H9 (cell line): ENCODE measurements at regions not wholly inside any gene's neighbourhood (a gene's known extent, or its start where the extent isn't known, plus 50 kb on each side); places are given as distances from the start of the nearest gene placed in this dataset.

Experiments used
- DNase-seq: peaks from one replicate; pipeline ENCODE4 v3.0.0-alpha.2; 2017
- H2AFZ ChIP-seq: one replicate; pipeline ENCODE4 v1.6.1; 2013; ENCODE audit warnings: mild to moderate bottlenecking, low read length, control low read depth, moderate library complexity
- H2AK5ac ChIP-seq: 2 replicates; pipeline ENCODE4 v1.6.1; 2013; ENCODE audit warnings: low read length, control low read depth, mixed read lengths; ENCODE audit not compliant: insufficient read length
- H2BK120ac ChIP-seq: one replicate; pipeline ENCODE4 v1.6.1; 2013; ENCODE audit warnings: low read depth, mild to moderate bottlenecking, low read length, control low read depth, inconsistent platforms; ENCODE audit not compliant: poor library complexity, severe bottlenecking
- H2BK12ac ChIP-seq: 2 replicates; pipeline ENCODE4 v1.6.1; 2013; ENCODE audit warnings: low read length, control low read depth, mixed read lengths, low read depth; ENCODE audit not compliant: insufficient read length
- H2BK15ac ChIP-seq: 2 replicates; pipeline ENCODE4 v1.6.1; 2013; ENCODE audit warnings: low read depth, low read length, control low read depth
- H2BK20ac ChIP-seq: one replicate; pipeline ENCODE4 v1.6.1; 2013; ENCODE audit warnings: low read depth, mild to moderate bottlenecking, low read length, control low read depth, inconsistent platforms; ENCODE audit not compliant: poor library complexity, severe bottlenecking
- H2BK5ac ChIP-seq: 2 replicates; pipeline ENCODE4 v1.6.1; 2013; ENCODE audit warnings: low read length, control low read depth, mixed read lengths; ENCODE audit not compliant: insufficient read length
- H3K14ac ChIP-seq: 2 replicates; pipeline ENCODE4 v1.6.1; 2013; ENCODE audit warnings: low read length, control low read depth; ENCODE audit not compliant: insufficient read depth
- H3K18ac ChIP-seq: 2 replicates; pipeline ENCODE4 v1.6.1; 2013; ENCODE audit warnings: low read depth, mild to moderate bottlenecking, mixed read lengths, low read length, control low read depth; ENCODE audit not compliant: insufficient read length
- H3K23ac ChIP-seq: 2 replicates; pipeline ENCODE4 v1.6.1; 2013; ENCODE audit warnings: low read length, control low read depth, mixed read lengths, low read depth; ENCODE audit not compliant: insufficient read length
- H3K23me2 ChIP-seq: 2 replicates; pipeline ENCODE4 v1.6.1; 2013; ENCODE audit warnings: low read depth, mild to moderate bottlenecking, mixed read lengths, low read length, control low read depth; ENCODE audit not compliant: insufficient read length, poor library complexity, severe bottlenecking
- H3K27ac ChIP-seq: 2 replicates; pipeline ENCODE4 v1.5.1; 2013; ENCODE audit warnings: low read length, control low read depth, mixed read lengths, low read depth; ENCODE audit not compliant: insufficient read length
- H3K27me3 ChIP-seq: 2 replicates; pipeline ENCODE4 v1.6.1; 2013; ENCODE audit warnings: low read length, control low read depth, inconsistent platforms; ENCODE audit not compliant: insufficient read depth
- H3K4ac ChIP-seq: 2 replicates; pipeline ENCODE4 v1.6.1; 2013; ENCODE audit warnings: low read depth, mild to moderate bottlenecking, control low read depth, inconsistent platforms, low read length, moderate library complexity
- H3K4me1 ChIP-seq: 2 replicates; pipeline ENCODE4 v1.6.1; 2013; ENCODE audit warnings: low read length, control low read depth, inconsistent platforms; ENCODE audit not compliant: insufficient read depth
- H3K4me2 ChIP-seq: 2 replicates; pipeline ENCODE4 v1.6.1; 2013; ENCODE audit warnings: low read length, control low read depth, mixed read lengths; ENCODE audit not compliant: insufficient read length, insufficient read depth
- H3K56ac ChIP-seq: 2 replicates; pipeline ENCODE4 v1.6.1; 2013; ENCODE audit warnings: low read depth, mild to moderate bottlenecking, mixed read lengths, low read length, control low read depth; ENCODE audit not compliant: insufficient read length
- H3K79me1 ChIP-seq: 2 replicates; pipeline ENCODE4 v1.6.1; 2013; ENCODE audit warnings: low read depth, mild to moderate bottlenecking, moderate library complexity, low read length, control low read depth, inconsistent platforms; ENCODE audit not compliant: insufficient read depth, poor library complexity, severe bottlenecking
- H3K79me2 ChIP-seq: 2 replicates; pipeline ENCODE4 v1.6.1; 2013; ENCODE audit warnings: low read length, control low read depth, inconsistent platforms; ENCODE audit not compliant: insufficient read depth
- H3K9ac ChIP-seq: 2 replicates; pipeline ENCODE4 v1.6.1; 2013; ENCODE audit warnings: low read length, control low read depth, mixed read lengths; ENCODE audit not compliant: insufficient read length; ENCODE audit errors: extremely low read depth
- H3K9me3 ChIP-seq: one replicate; pipeline ENCODE4 v1.6.1; 2013; ENCODE audit warnings: low read depth, low read length, inconsistent platforms; ENCODE audit not compliant: control insufficient read depth
- H3T11ph ChIP-seq: one replicate; pipeline ENCODE4 v1.6.1; 2013; ENCODE audit warnings: mild to moderate bottlenecking, low read length, control low read depth, inconsistent platforms
- H4K20me1 ChIP-seq: one replicate; pipeline ENCODE4 v1.6.1; 2013; ENCODE audit not compliant: control insufficient read depth, insufficient read length, insufficient read depth
- H4K5ac ChIP-seq: 2 replicates; pipeline ENCODE4 v1.6.1; 2013; ENCODE audit warnings: low read depth, mild to moderate bottlenecking, mixed read lengths, low read length, control low read depth; ENCODE audit not compliant: insufficient read length
- H4K8ac ChIP-seq: replicated peaks from 2 replicates; pipeline ENCODE4 v1.6.1; 2013; ENCODE audit warnings: low read length, control low read depth, mixed read lengths, low read depth; ENCODE audit not compliant: insufficient read length
- H4K91ac ChIP-seq: 2 replicates; pipeline ENCODE4 v1.6.1; 2013; ENCODE audit warnings: low read depth, mild to moderate bottlenecking, moderate library complexity, mixed read lengths, low read length, control low read depth; ENCODE audit not compliant: insufficient read length
- H3K27ac Mint-ChIP-seq, 3 experiments: 2 replicates in 2 of 3; 3 replicates in 1 of 3; pipeline ENCODE4 v1.8.0; 2020 to 2021; ENCODE audit warnings: mixed read lengths in 3 of 3, mild to moderate bottlenecking in 1 of 3, moderate library complexity in 1 of 3
- H3K27me3 Mint-ChIP-seq: 2 replicates; pipeline ENCODE4 v1.8.0; 2021; ENCODE audit warnings: low read depth, mild to moderate bottlenecking, moderate library complexity, mixed read lengths
- H3K36me3 Mint-ChIP-seq, 3 experiments: 2 replicates in 2 of 3; 3 replicates in 1 of 3; pipeline ENCODE4 v1.8.0; 2020 to 2021; ENCODE audit warnings: low read depth in 3 of 3, mixed read lengths in 3 of 3; ENCODE audit not compliant: insufficient read depth in 1 of 3
- H3K4me1 Mint-ChIP-seq, 2 experiments: 2 replicates each; pipeline ENCODE4 v1.8.0; 2020; ENCODE audit warnings: mixed read lengths in 2 of 2
- H3K4me3 Mint-ChIP-seq, 2 experiments: 2 replicates in 1 of 2; 3 replicates in 1 of 2; pipeline ENCODE4 v1.8.0; 2020 to 2021; ENCODE audit warnings: mild to moderate bottlenecking in 2 of 2, mixed read lengths in 2 of 2, moderate library complexity in 1 of 2
- H3K9me3 Mint-ChIP-seq, 2 experiments: 2 replicates in 1 of 2; 3 replicates in 1 of 2; pipeline ENCODE4 v1.8.0; 2020; ENCODE audit warnings: mild to moderate bottlenecking in 2 of 2, mixed read lengths in 2 of 2, moderate library complexity in 1 of 2
- CTCF ChIP-seq: fragments of 200-600 bp; sonication (generic); conservative IDR thresholded peaks from 3 replicates; pipeline ENCODE4 v1.8.0; 2021; ENCODE audit warnings: antibody characterized with exemption, mild to moderate bottlenecking
- WGBS: extraction: QIAGEN DNeasy Blood & Tissue Kit; methylation state at CpG from one replicate; pipeline ENCODE4 v1.1.7; 2013; ENCODE audit warnings: missing lambda C conversion rate, low lambda C conversion rate, mixed read lengths; ENCODE audit not compliant: insufficient read length; ENCODE audit errors: extremely low coverage; 5-methylcytosine and 5-hydroxymethylcytosine counted together

GRCh38 chr7:85748861-85749260 lies 562.0 kb upstream of the SEMA3D start:
- WGBS = no CpG with 5 or more reads among the region's 3 CpGs
- Histone ChIP-seq H3K79me1 (no peaks in the 10 kb centered on the region), H3K27me3 (no peaks in the 10 kb centered on the region), H2BK15ac (no peak overlapping the region), H2BK120ac (no peak overlapping the region), H3K56ac (no peak overlapping the region), H3K4me2 (no peak overlapping the region), H3K9me3 (no peaks in the 10 kb centered on the region), H2BK20ac (no peak overlapping the region), H3K14ac (no peak overlapping the region), H4K91ac (no peak overlapping the region), H3K27ac (no peak overlapping the region), H2BK12ac (no peak overlapping the region), H3K4ac (no peak overlapping the region), H3K9ac (no peak overlapping the region), H3K79me2 (no peaks in the 10 kb centered on the region), H4K5ac (no peak overlapping the region), H3K18ac (no peak overlapping the region), H2AK5ac (no peak overlapping the region), H2AFZ (no peak overlapping the region), H4K20me1 (no peaks in the 10 kb centered on the region), H4K8ac (no peak overlapping the region), H3T11ph (no peak overlapping the region), H2BK5ac (no peak overlapping the region), H3K23ac (no peak overlapping the region), H3K4me1 (peaks cover 2% of the 10 kb centered on the region; the same call in 1 of the 2 replicates), H3K23me2 (peaks cover 4% of the 10 kb centered on the region)
- H3K36me3 Mint-ChIP-seq = peaks cover 5 to 17% (median 7%) of the 10 kb centered on the region in 3 experiments; a peak in 6 of 7 replicates
- no peak for DNase-seq
- no peak for TF ChIP-seq CTCF
- H3K27me3 Mint-ChIP-seq = peaks cover 4% of the 10 kb centered on the region
- peaks cover 3 to 6% of the 10 kb centered on the region in 2 experiments; a peak in 2 of 4 replicates for H3K4me1 Mint-ChIP-seq
- H3K27ac Mint-ChIP-seq = no peak overlapping the region
- H3K9me3 Mint-ChIP-seq = peaks cover 11 to 13% of the 10 kb centered on the region in 2 experiments; a peak in 4 of 5 replicates
- no peak overlapping the region for H3K4me3 Mint-ChIP-seq
